ENCODE measurements at regions not wholly inside any gene's neighbourhood (a gene's known extent, or its start where the extent isn't known, plus 50 kb on each side); places are given as distances from the start of the nearest gene placed in this dataset.

- H3K27me3 ChIP-seq (ENCODE audit: insufficient read depth, low read length) = no peaks in the 10 kb centered on the region
- H3K18ac ChIP-seq (ENCODE audit: low read length) = no peak overlapping the region
- no peaks in the 10 kb centered on the region for H3K79me2 ChIP-seq (ENCODE audit: control insufficient read depth, insufficient read depth, low read length, poor library complexity)
- H4K8ac ChIP-seq (ENCODE audit: low read depth, low read length) = no peak overlapping the region
- no peak overlapping the region for H3K14ac ChIP-seq (ENCODE audit: low read length)
- no peak overlapping the region for H2AFZ ChIP-seq (ENCODE audit: insufficient read depth, low read length, poor library complexity)
- no peaks in the 10 kb centered on the region for H3K9me3 ChIP-seq (ENCODE audit: insufficient read depth, low read depth, low read length)
- no peak overlapping the region for H4K91ac ChIP-seq (ENCODE audit: low read depth, low read length)
- no peak overlapping the region for H3K4me2 ChIP-seq (ENCODE audit: low read length)
- H3K9ac ChIP-seq (ENCODE audit: low read length) = no peak overlapping the region
- no peak overlapping the region for H2AK5ac ChIP-seq (ENCODE audit: low read length)
- H2BK120ac ChIP-seq (ENCODE audit: insufficient read depth, low read length, poor library complexity) = no peak overlapping the region
- H3K23ac ChIP-seq (ENCODE audit: low read length) = no peak overlapping the region
- no peak overlapping the region for H4K12ac ChIP-seq (ENCODE audit: low read depth, low read length)
- no peak overlapping the region for H2BK12ac ChIP-seq (ENCODE audit: low read length)
- H2BK5ac ChIP-seq (ENCODE audit: low read depth, low read length, poor library complexity) = no peak overlapping the region
- WGBS (ENCODE audit: extremely low coverage, insufficient coverage, insufficient read length) = no CpG with 5 or more reads among the region's 1 CpG
- H3K4me3 ChIP-seq (ENCODE audit: low read depth, low read length) = no peak overlapping the region
- H3K36me3 ChIP-seq (ENCODE audit: control insufficient read depth in 1 of 2, insufficient read depth in 2 of 2, low read length in 2 of 2) = peaks cover 0 to 11% of the 10 kb centered on the region in 2 experiments
- H3K79me1 ChIP-seq (ENCODE audit: low read length) = peaks cover 7% of the 10 kb centered on the region
- no peak overlapping the region for H3K27ac ChIP-seq (ENCODE audit: low read depth, low read length)
- H3K4ac ChIP-seq (ENCODE audit: low read depth, low read length) = no peak overlapping the region
- no peak for DNase-seq
- peaks cover 8 to 9% of the 10 kb centered on the region in 2 experiments for H3K4me1 ChIP-seq (ENCODE audit: control insufficient read depth in 1 of 2, insufficient read depth in 2 of 2, low read length in 2 of 2)
These were observed 322.2 kb downstream of the SOX4 start for GRCh38 chr6:21915707-21916260.

- no peaks in the 10 kb centered on the region for H3K27me3 ChIP-seq (ENCODE audit: insufficient read depth, low read length)
- peaks cover 10 to 13% of the 10 kb centered on the region in 2 experiments for H3K4me1 ChIP-seq (ENCODE audit: control insufficient read depth in 1 of 2, insufficient read depth in 2 of 2, low read length in 2 of 2)
- H2BK12ac ChIP-seq (ENCODE audit: low read length) = peak overlapping the region; percentile 38
- peak overlapping the region; percentile 40 for H4K91ac ChIP-seq (ENCODE audit: low read depth, low read length)
- no peak overlapping the region for H2AK5ac ChIP-seq (ENCODE audit: low read length)
- H3K4me3 ChIP-seq (ENCODE audit: low read depth, low read length) = no peak overlapping the region
- H3K23ac ChIP-seq (ENCODE audit: low read length) = no peak overlapping the region
- H3K79me1 ChIP-seq (ENCODE audit: low read length) = peaks cover 10% of the 10 kb centered on the region
- H3K36me3 ChIP-seq (ENCODE audit: control insufficient read depth in 1 of 2, insufficient read depth in 2 of 2, low read length in 2 of 2) = peaks cover 0 to 9% of the 10 kb centered on the region in 2 experiments
- H3K4me2 ChIP-seq (ENCODE audit: low read length) = no peak overlapping the region
- H2BK120ac ChIP-seq (ENCODE audit: insufficient read depth, low read length, poor library complexity) = no peak overlapping the region
- DNase-seq = peak; percentile 28 to 43
- H3K9me3 ChIP-seq (ENCODE audit: insufficient read depth, low read depth, low read length) = no peaks in the 10 kb centered on the region
- H2AFZ ChIP-seq (ENCODE audit: insufficient read depth, low read length, poor library complexity) = no peak overlapping the region
- no peak overlapping the region for H2BK5ac ChIP-seq (ENCODE audit: low read depth, low read length, poor library complexity)
- no peak overlapping the region for H3K4ac ChIP-seq (ENCODE audit: low read depth, low read length)
- peak overlapping the region; percentile 8 for H3K27ac ChIP-seq (ENCODE audit: low read depth, low read length)
- H3K18ac ChIP-seq (ENCODE audit: low read length) = peak overlapping the region; percentile 57
- WGBS (ENCODE audit: extremely low coverage, insufficient coverage, insufficient read length) = no CpG with 5 or more reads among the region's 7 CpGs
- no peak overlapping the region for H3K9ac ChIP-seq (ENCODE audit: low read length)
- H4K8ac ChIP-seq (ENCODE audit: low read depth, low read length) = peak overlapping the region; percentile 27
- no peak overlapping the region for H4K12ac ChIP-seq (ENCODE audit: low read depth, low read length)
- no peaks in the 10 kb centered on the region for H3K79me2 ChIP-seq (ENCODE audit: control insufficient read depth, insufficient read depth, low read length, poor library complexity)
- H3K14ac ChIP-seq (ENCODE audit: low read length) = no peak overlapping the region
These were observed 324.5 kb downstream of the SOX4 start for GRCh38 chr6:21918041-21918440.

GRCh38 chr6:21918666-21919065 lies 325.1 kb downstream of the SOX4 start:
- Histone ChIP-seq H3K9me3 (ENCODE audit: insufficient read depth, low read depth, low read length) (no peaks in the 10 kb centered on the region), H3K9ac (ENCODE audit: low read length) (no peak overlapping the region), H4K91ac (ENCODE audit: low read depth, low read length) (peak overlapping the region; percentile 80), H2BK12ac (ENCODE audit: low read length) (peak overlapping the region; percentile 87), H4K8ac (ENCODE audit: low read depth, low read length) (peak overlapping the region; percentile 27), H3K4me1 (ENCODE audit: control insufficient read depth in 1 of 2, insufficient read depth in 2 of 2, low read length in 2 of 2) (peaks cover 10 to 13% of the 10 kb centered on the region in 2 experiments), H3K4ac (ENCODE audit: low read depth, low read length) (peak overlapping the region; percentile 56), H4K12ac (ENCODE audit: low read depth, low read length) (no peak overlapping the region), H3K18ac (ENCODE audit: low read length) (peak overlapping the region; percentile 94), H2AFZ (ENCODE audit: insufficient read depth, low read length, poor library complexity) (no peak overlapping the region), H3K23ac (ENCODE audit: low read length) (no peak overlapping the region), H3K79me1 (ENCODE audit: low read length) (peaks cover 8% of the 10 kb centered on the region), H3K36me3 (ENCODE audit: control insufficient read depth in 1 of 2, insufficient read depth in 2 of 2, low read length in 2 of 2) (peaks cover 0 to 5% of the 10 kb centered on the region in 2 experiments), H2AK5ac (ENCODE audit: low read length) (no peak overlapping the region), H3K4me2 (ENCODE audit: low read length) (no peak overlapping the region), H2BK5ac (ENCODE audit: low read depth, low read length, poor library complexity) (peak overlapping the region; percentile 56), H3K27me3 (ENCODE audit: insufficient read depth, low read length) (no peaks in the 10 kb centered on the region), H3K14ac (ENCODE audit: low read length) (no peak overlapping the region), H3K27ac (ENCODE audit: low read depth, low read length) (peak overlapping the region; percentile 8), H3K79me2 (ENCODE audit: control insufficient read depth, insufficient read depth, low read length, poor library complexity) (no peaks in the 10 kb centered on the region), H3K4me3 (ENCODE audit: low read depth, low read length) (no peak overlapping the region), H2BK120ac (ENCODE audit: insufficient read depth, low read length, poor library complexity) (no peak overlapping the region)
- peak in 1 of 2 donors; percentile 30 for DNase-seq
- WGBS (ENCODE audit: extremely low coverage, insufficient coverage, insufficient read length) = no CpG with 5 or more reads among the region's 4 CpGs

DNA sequence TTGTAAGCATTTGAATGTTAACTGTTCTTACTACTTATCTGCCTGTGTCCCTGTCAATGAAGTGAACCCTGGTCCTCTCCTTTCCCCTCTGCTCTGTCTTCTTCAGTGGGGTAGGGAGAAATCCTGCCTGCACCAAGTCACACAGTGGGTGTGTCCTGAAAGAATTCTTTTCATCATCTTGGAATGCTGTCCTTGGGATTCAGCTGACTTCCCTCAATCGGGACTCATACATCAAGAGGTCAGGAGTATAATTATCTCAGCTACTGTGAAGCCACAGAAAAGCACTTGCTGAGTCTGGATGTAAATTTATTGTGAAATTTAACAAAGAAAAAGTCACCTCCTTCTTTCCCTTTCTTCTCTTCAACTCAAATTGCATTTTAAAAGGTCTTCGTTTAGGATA lies 328.5 kb downstream of the SOX4 start:
- DNase-seq = peak in 1 of 2 donors; percentile 34
- Histone ChIP-seq H3K27me3 (ENCODE audit: insufficient read depth, low read length) (no peaks in the 10 kb centered on the region), H3K4me1 (ENCODE audit: control insufficient read depth in 1 of 2, insufficient read depth in 2 of 2, low read length in 2 of 2) (peaks cover 16 to 22% of the 10 kb centered on the region in 2 experiments), H3K27ac (ENCODE audit: low read depth, low read length) (no peak overlapping the region), H3K23ac (ENCODE audit: low read length) (no peak overlapping the region), H3K36me3 (ENCODE audit: control insufficient read depth in 1 of 2, insufficient read depth in 2 of 2, low read length in 2 of 2) (no peaks in the 10 kb centered on the region), H3K4me2 (ENCODE audit: low read length) (no peak overlapping the region), H3K4me3 (ENCODE audit: low read depth, low read length) (no peak overlapping the region), H3K18ac (ENCODE audit: low read length) (no peak overlapping the region), H3K79me1 (ENCODE audit: low read length) (peaks cover 13% of the 10 kb centered on the region), H3K14ac (ENCODE audit: low read length) (no peak overlapping the region), H2AK5ac (ENCODE audit: low read length) (no peak overlapping the region), H3K9ac (ENCODE audit: low read length) (no peak overlapping the region), H2BK12ac (ENCODE audit: low read length) (no peak overlapping the region), H2BK5ac (ENCODE audit: low read depth, low read length, poor library complexity) (no peak overlapping the region), H3K79me2 (ENCODE audit: control insufficient read depth, insufficient read depth, low read length, poor library complexity) (no peaks in the 10 kb centered on the region), H2AFZ (ENCODE audit: insufficient read depth, low read length, poor library complexity) (no peak overlapping the region), H4K91ac (ENCODE audit: low read depth, low read length) (no peak overlapping the region), H2BK120ac (ENCODE audit: insufficient read depth, low read length, poor library complexity) (no peak overlapping the region), H4K8ac (ENCODE audit: low read depth, low read length) (no peak overlapping the region), H3K4ac (ENCODE audit: low read depth, low read length) (no peak overlapping the region), H4K12ac (ENCODE audit: low read depth, low read length) (no peak overlapping the region), H3K9me3 (ENCODE audit: insufficient read depth, low read depth, low read length) (no peaks in the 10 kb centered on the region)
- no CpG with 5 or more reads among the region's 2 CpGs for whole genome bisulfite sequencing (ENCODE audit: extremely low coverage, insufficient coverage, insufficient read length)

All from trophoblast cell (in vitro differentiated cells and primary cell).